Activated CD4-positive, alpha-beta T cell treated with anti-CD3 and anti-CD28 coated beads, Interleukin-2, amount 50 U/mL, for 24 hours (primary cell): ENCODE measurements at regions not wholly inside any gene's neighbourhood (a gene's known extent, or its start where the extent isn't known, plus 50 kb on each side); places are given as distances from the start of the nearest gene placed in this dataset.

Experiments used
- DNase-seq, 2 donors: peaks; one replicate each; pipeline ENCODE4 v3.0.0-alpha.2; 2020; ENCODE audit warnings: low read depth in 1 of 2, low spot score in 1 of 2

GRCh38 chr7:41052201-41052600, 650.7 kb downstream of the INHBA start:
- no peak for DNase-seq

- DNase-seq = no peak
Measured at GRCh38 chr7:41051535-41051934, 651.4 kb downstream of the INHBA start.

GRCh38 chr7:41051062-41051461, 651.8 kb downstream of the INHBA start:
- DNase-seq = no peak

GRCh38 chr7:41048771-41049170, 654.1 kb downstream of the INHBA start:
- DNase-seq = no peak

GRCh38 chr7:41047789-41048191, 655.1 kb downstream of the INHBA start:
- no peak for DNase-seq

- DNase-seq = no peak
Measured at GRCh38 chr7:41047211-41047610, 655.7 kb downstream of the INHBA start.

GRCh38 chr7:41046776-41047175, 656.1 kb downstream of the INHBA start:
- DNase-seq = no peak

- no peak for DNase-seq
Measured at GRCh38 chr7:41046221-41046761, 656.6 kb downstream of the INHBA start.

- DNase-seq = no peak
Measured at GRCh38 chr7:41045556-41046123, 657.2 kb downstream of the INHBA start.

GRCh38 chr7:41039981-41040380, 662.9 kb downstream of the INHBA start:
- DNase-seq = no peak

- DNase-seq = no peak
Measured at GRCh38 chr7:41039386-41039953, 663.4 kb downstream of the INHBA start.

- DNase-seq = no peak
Measured at GRCh38 chr7:41038211-41038610, 664.7 kb downstream of the INHBA start.

GRCh38 chr7:41037691-41038090, 665.2 kb downstream of the INHBA start:
- DNase-seq = no peak

GRCh38 chr7:41035794-41036193, 667.1 kb downstream of the INHBA start:
- no peak for DNase-seq

- no peak for DNase-seq
Measured at GRCh38 chr7:41033500-41033899, 669.4 kb downstream of the INHBA start.

GRCh38 chr7:41030673-41031072, 672.2 kb downstream of the INHBA start:
- DNase-seq = no peak

GRCh38 chr7:41029072-41029499, 673.8 kb downstream of the INHBA start:
- no peak for DNase-seq

- no peak for DNase-seq
Measured at GRCh38 chr7:41028580-41028979, 674.3 kb downstream of the INHBA start.

GRCh38 chr7:41027428-41028115, 675.3 kb downstream of the INHBA start:
- DNase-seq = no peak

GRCh38 chr7:41024126-41024525, 678.8 kb downstream of the INHBA start:
- no peak for DNase-seq

- no peak for DNase-seq
Measured at GRCh38 chr7:41020056-41020455, 682.8 kb downstream of the INHBA start.

GRCh38 chr7:41013117-41013516, 689.8 kb downstream of the INHBA start:
- no peak for DNase-seq
